ENCODE measurements at regions not wholly inside any gene's neighbourhood (a gene's known extent, or its start where the extent isn't known, plus 50 kb on each side); places are given as distances from the start of the nearest gene placed in this dataset.
"Not testable (repeated sequence)": the region's sequence is repeated elsewhere in the genome, so short reads cannot be mapped to it uniquely, and the experiment has no call there.

DNA sequence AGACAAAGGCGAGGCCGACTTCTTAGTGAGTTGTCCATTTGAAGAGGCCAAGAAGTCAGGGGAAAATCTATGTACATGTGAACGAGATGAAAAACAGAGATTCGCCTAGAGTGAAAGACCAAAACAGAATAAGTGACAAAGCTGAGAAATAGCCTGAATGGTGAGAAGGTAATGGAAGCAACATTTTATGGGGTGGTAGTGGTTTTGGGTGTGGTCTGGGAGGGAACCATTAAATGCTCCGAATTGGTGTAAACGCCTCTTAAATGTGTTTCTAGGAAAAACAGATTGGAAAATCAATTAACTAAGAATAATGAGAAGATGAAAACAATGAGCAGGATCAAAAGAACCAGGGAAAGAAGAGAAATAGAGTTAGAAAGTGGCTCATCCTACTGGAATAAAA is 83.8 kb upstream of the MANSC4 start:
- DNase-seq (ENCODE audit: low spot score) = no peak

GRCh38 chr12:27861428-27862167 is 81.6 kb upstream of the MANSC4 start:
- no peak for DNase-seq (ENCODE audit: low spot score)

GRCh38 chr12:27859648-27860047 is 79.6 kb upstream of the MANSC4 start:
- no peak for DNase-seq (ENCODE audit: low spot score)

DNA sequence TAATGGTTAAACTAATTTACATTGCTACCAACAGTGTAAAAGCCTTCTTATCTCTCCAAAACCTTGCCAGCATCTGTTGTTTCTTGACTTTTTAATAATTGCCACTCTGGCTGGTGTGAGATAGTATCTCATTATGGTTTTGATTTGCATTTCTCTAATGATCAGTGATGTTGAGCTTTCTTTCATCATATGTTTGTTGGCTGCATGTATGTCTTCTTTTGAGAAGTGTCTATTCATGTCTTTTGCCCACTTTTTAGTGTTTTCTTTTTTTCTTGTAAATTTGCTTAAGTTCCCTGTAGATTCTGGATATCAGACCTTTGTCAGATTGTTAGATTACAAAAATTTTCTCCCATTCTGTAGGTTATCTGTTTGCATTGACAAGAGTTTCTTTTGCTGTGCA is 77.0 kb upstream of the MANSC4 start:
- not testable (repeated sequence) for DNase-seq (ENCODE audit: low spot score)

GRCh38 chr12:27852742-27853141 is 72.7 kb upstream of the MANSC4 start:
- no peak for DNase-seq (ENCODE audit: low spot score)
